Neuronal stem cell (in vitro differentiated cells): ENCODE measurements at regions not wholly inside any gene's neighbourhood (a gene's known extent, or its start where the extent isn't known, plus 50 kb on each side); places are given as distances from the start of the nearest gene placed in this dataset.

Experiments used
- DNase-seq: peaks from one replicate; pipeline ENCODE4 v3.0.0-alpha.2; 2013; ENCODE audit warnings: low spot score
- H2AFZ ChIP-seq: one replicate; pipeline ENCODE4 v1.6.1; 2013; ENCODE audit warnings: mild to moderate bottlenecking, low read length, inconsistent platforms
- H2AK5ac ChIP-seq: 2 replicates; pipeline ENCODE4 v1.6.1; 2013; ENCODE audit warnings: low read depth, mild to moderate bottlenecking, inconsistent platforms, low read length, moderate library complexity, mixed read lengths
- H2BK120ac ChIP-seq: 2 replicates; pipeline ENCODE4 v1.6.1; 2013; ENCODE audit warnings: low read depth, mild to moderate bottlenecking, inconsistent platforms, low read length, moderate library complexity, mixed read lengths
- H2BK12ac ChIP-seq: one replicate; pipeline ENCODE4 v1.6.1; 2013; ENCODE audit warnings: low read length, inconsistent platforms
- H2BK15ac ChIP-seq: 2 replicates; pipeline ENCODE4 v1.6.1; 2013; ENCODE audit warnings: mild to moderate bottlenecking, low read length, inconsistent platforms, mixed read lengths
- H2BK5ac ChIP-seq: one replicate; pipeline ENCODE4 v1.6.1; 2013; ENCODE audit warnings: inconsistent platforms, mild to moderate bottlenecking, low read length, moderate library complexity
- H3K14ac ChIP-seq: one replicate; pipeline ENCODE4 v1.6.1; 2013; ENCODE audit warnings: low read length, inconsistent platforms
- H3K18ac ChIP-seq: 2 replicates; pipeline ENCODE4 v1.6.1; 2013; ENCODE audit warnings: low read length, inconsistent platforms
- H3K23ac ChIP-seq: 2 replicates; pipeline ENCODE4 v1.6.1; 2013; ENCODE audit warnings: low read depth, mild to moderate bottlenecking, mixed read lengths, low read length, inconsistent platforms; ENCODE audit not compliant: poor library complexity
- H3K27ac ChIP-seq: replicated peaks from 3 replicates; pipeline ENCODE4 v1.5.1; 2013; ENCODE audit warnings: low read length, inconsistent platforms
- H3K27me3 ChIP-seq, 3 experiments: 2 replicates each; pipeline ENCODE4 v1.6.1; 2013; ENCODE audit warnings: low read length in 3 of 3, mild to moderate bottlenecking in 2 of 3, inconsistent platforms in 1 of 3, low read depth in 1 of 3, mixed read lengths in 1 of 3, moderate library complexity in 1 of 3; ENCODE audit not compliant: control insufficient read depth in 3 of 3, insufficient read depth in 3 of 3
- H3K36me3 ChIP-seq, 2 donors: replicated peaks in 1 of 2; 2 replicates each; pipeline ENCODE4 v1.6.1; 2013; ENCODE audit warnings: low read length in 2 of 2; ENCODE audit not compliant: control insufficient read depth in 2 of 2, insufficient read depth in 2 of 2
- H3K4ac ChIP-seq: 2 replicates; pipeline ENCODE4 v1.6.1; 2013; ENCODE audit warnings: inconsistent platforms, mild to moderate bottlenecking, low read length, moderate library complexity
- H3K4me1 ChIP-seq, 2 donors: 1 replicate in 1 of 2; 2 replicates in 1 of 2; pipeline ENCODE4 v1.6.1; 2013; ENCODE audit warnings: low read length in 2 of 2, low read depth in 1 of 2; ENCODE audit not compliant: control insufficient read depth in 2 of 2, insufficient read depth in 1 of 2
- H3K4me2 ChIP-seq: one replicate; pipeline ENCODE4 v1.6.1; 2013; ENCODE audit warnings: mild to moderate bottlenecking, low read length, inconsistent platforms; ENCODE audit not compliant: insufficient read depth, poor library complexity, severe bottlenecking
- H3K4me3 ChIP-seq, 2 donors: 2 replicates each; pipeline ENCODE4 v1.5.1; 2013; ENCODE audit warnings: low read length in 2 of 2, mild to moderate bottlenecking in 2 of 2, inconsistent platforms in 1 of 2, moderate library complexity in 1 of 2
- H3K79me1 ChIP-seq: one replicate; pipeline ENCODE4 v1.6.1; 2013; ENCODE audit warnings: low read depth, mild to moderate bottlenecking, inconsistent platforms, low read length, moderate library complexity
- H3K9ac ChIP-seq: one replicate; pipeline ENCODE4 v1.6.1; 2013; ENCODE audit warnings: mild to moderate bottlenecking, low read depth, low read length, inconsistent platforms; ENCODE audit not compliant: poor library complexity
- H3K9me3 ChIP-seq, 2 donors: replicated peaks in 1 of 2; 2 replicates each; pipeline versions ENCODE3 to v1.6.1; 2013; ENCODE audit warnings: low read length in 2 of 2, mild to moderate bottlenecking in 2 of 2, inconsistent platforms in 1 of 2, low read depth in 1 of 2, mixed read lengths in 1 of 2, moderate library complexity in 1 of 2; ENCODE audit not compliant: control insufficient read depth in 2 of 2, insufficient read depth in 1 of 2
- H4K8ac ChIP-seq: one replicate; pipeline ENCODE4 v1.6.1; 2013; ENCODE audit warnings: low read depth, mild to moderate bottlenecking, inconsistent platforms, low read length, moderate library complexity
- H4K91ac ChIP-seq: one replicate; pipeline ENCODE4 v1.6.1; 2013; ENCODE audit warnings: low read length, low read depth, mild to moderate bottlenecking, inconsistent platforms; ENCODE audit not compliant: poor library complexity
- WGBS, 2 donors: extraction: QIAGEN DNeasy Blood & Tissue Kit; methylation state at CpG; one replicate each; pipeline ENCODE4 v1.1.7; 2013; ENCODE audit warnings: missing lambda C conversion rate in 2 of 2, mixed read lengths in 1 of 2; ENCODE audit not compliant: insufficient read length in 2 of 2, insufficient replicate concordance in 1 of 2; ENCODE audit errors: extremely low coverage in 2 of 2; 5-methylcytosine and 5-hydroxymethylcytosine counted together

- Histone ChIP-seq H3K4me3 (peak overlapping the region in 1 of 2 donors; percentile 34), H3K27ac (no peak overlapping the region), H3K23ac (no peak overlapping the region), H2AK5ac (no peak overlapping the region), H3K27me3 (no peaks in the 10 kb centered on the region), H2BK12ac (no peak overlapping the region), H2BK5ac (no peak overlapping the region), H3K4me2 (no peak overlapping the region), H3K4me1 (no peaks in the 10 kb centered on the region), H2AFZ (peak overlapping the region; percentile 41), H2BK120ac (no peak overlapping the region), H3K14ac (no peak overlapping the region), H3K79me1 (no peaks in the 10 kb centered on the region), H4K91ac (no peak overlapping the region), H3K9me3 (peaks cover 0 to 24% of the 10 kb centered on the region in 2 donors), H3K9ac (no peak overlapping the region), H4K8ac (no peak overlapping the region), H3K18ac (peak overlapping the region; percentile 5), H2BK15ac (no peak overlapping the region), H3K36me3 (no peaks in the 10 kb centered on the region), H3K4ac (no peak overlapping the region)
- DNase-seq = no peak
- WGBS, 2 donors = no CpG with 5 or more reads among the region's 6 CpGs
Observed at GRCh38 chr2:236654496-236654895, 84.9 kb downstream of the ACKR3 start.

- WGBS, 2 donors = no CpG with 5 or more reads among the region's 2 CpGs
- no peak overlapping the region for H3K27ac ChIP-seq
- no peak for DNase-seq
Observed at GRCh38 chr2:236656166-236656565, 86.5 kb downstream of the ACKR3 start.

GRCh38 chr2:236656721-236657120, 87.1 kb downstream of the ACKR3 start:
- H3K23ac ChIP-seq = no peak overlapping the region
- peaks cover 0 to 19% of the 10 kb centered on the region in 2 donors for H3K9me3 ChIP-seq
- H3K18ac ChIP-seq = peak overlapping the region; percentile 11
- no peak overlapping the region for H2AFZ ChIP-seq
- no peak overlapping the region for H3K9ac ChIP-seq
- peak overlapping the region; percentile 21 for H2AK5ac ChIP-seq
- no peak overlapping the region for H3K4ac ChIP-seq
- H3K27ac ChIP-seq = no peak overlapping the region
- no peak overlapping the region for H4K91ac ChIP-seq
- peaks cover 8 to 11% of the 10 kb centered on the region in 2 donors for H3K4me1 ChIP-seq
- no peak overlapping the region for H2BK12ac ChIP-seq
- no peak overlapping the region for H3K14ac ChIP-seq
- H3K27me3 ChIP-seq = no peaks in the 10 kb centered on the region
- H2BK5ac ChIP-seq = no peak overlapping the region
- DNase-seq = no peak
- no CpG with 5 or more reads among the region's 2 CpGs for WGBS, 2 donors
- no peak overlapping the region for H2BK120ac ChIP-seq
- no peak overlapping the region for H3K4me2 ChIP-seq
- no peaks in the 10 kb centered on the region for H3K36me3 ChIP-seq
- no peaks in the 10 kb centered on the region for H3K79me1 ChIP-seq
- no peak overlapping the region for H3K4me3 ChIP-seq
- H4K8ac ChIP-seq = no peak overlapping the region
- no peak overlapping the region for H2BK15ac ChIP-seq

More at GRCh38 chr2:236656166-236656565, 86.5 kb downstream of the ACKR3 start:
- peaks cover 0 to 19% of the 10 kb centered on the region in 2 donors for H3K9me3 ChIP-seq
- no peak overlapping the region for H3K23ac ChIP-seq
- H3K18ac ChIP-seq = no peak overlapping the region
- no peak overlapping the region for H2BK15ac ChIP-seq
- no peaks in the 10 kb centered on the region for H3K27me3 ChIP-seq
- no peak overlapping the region for H2BK5ac ChIP-seq
- H3K4me1 ChIP-seq = peaks cover 2 to 6% of the 10 kb centered on the region in 2 donors
- no peak overlapping the region for H3K14ac ChIP-seq
- H3K9ac ChIP-seq = no peak overlapping the region
- H3K4ac ChIP-seq = no peak overlapping the region
- peak overlapping the region; percentile 12 for H2AK5ac ChIP-seq
- no peak overlapping the region for H2AFZ ChIP-seq
- H3K79me1 ChIP-seq = no peaks in the 10 kb centered on the region
- H2BK12ac ChIP-seq = no peak overlapping the region
- H4K91ac ChIP-seq = no peak overlapping the region
- H3K36me3 ChIP-seq = no peaks in the 10 kb centered on the region
- H4K8ac ChIP-seq = no peak overlapping the region
- no peak overlapping the region for H2BK120ac ChIP-seq
- no peak overlapping the region for H3K4me2 ChIP-seq
- no peak overlapping the region for H3K4me3 ChIP-seq

DNA sequence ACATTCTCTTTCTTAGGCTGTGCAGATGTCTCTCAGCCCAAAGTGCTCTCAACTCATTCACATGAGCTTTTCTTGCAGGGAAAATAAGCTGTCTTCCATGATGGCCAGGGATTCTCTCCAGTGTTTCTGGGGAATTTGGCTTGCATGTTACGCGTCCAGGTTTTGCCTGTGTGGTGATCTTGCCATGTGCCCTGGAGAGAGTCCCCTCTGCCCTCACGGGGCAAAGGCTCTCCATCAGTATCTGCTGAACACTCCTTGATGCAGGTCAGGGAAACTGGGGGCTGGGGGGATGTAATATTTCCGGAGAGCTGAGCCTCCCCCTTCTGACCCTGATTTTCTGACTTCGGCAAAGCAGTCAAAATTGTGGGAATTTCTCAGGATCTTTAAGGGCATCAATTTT, 87.6 kb downstream of the ACKR3 start:
- Histone ChIP-seq H3K79me1 (no peaks in the 10 kb centered on the region), H2BK5ac (no peak overlapping the region), H4K8ac (no peak overlapping the region), H3K4me3 (no peak overlapping the region), H2BK120ac (no peak overlapping the region), H2AK5ac (peak overlapping the region; percentile 21), H3K9ac (no peak overlapping the region), H3K4me1 (peaks cover 10 to 12% of the 10 kb centered on the region in 2 donors), H3K4me2 (no peak overlapping the region), H3K4ac (no peak overlapping the region), H3K27ac (no peak overlapping the region), H3K14ac (no peak overlapping the region), H2BK12ac (no peak overlapping the region), H3K36me3 (no peaks in the 10 kb centered on the region), H3K27me3 (no peaks in the 10 kb centered on the region), H3K23ac (no peak overlapping the region), H2AFZ (no peak overlapping the region), H2BK15ac (no peak overlapping the region), H3K18ac (no peak overlapping the region), H4K91ac (no peak overlapping the region), H3K9me3 (peaks cover 0 to 19% of the 10 kb centered on the region in 2 donors)
- WGBS, 2 donors = no CpG with 5 or more reads among the region's 5 CpGs
- DNase-seq = no peak
